ENCODE measurements at regions not wholly inside any gene's neighbourhood (a gene's known extent, or its start where the extent isn't known, plus 50 kb on each side); places are given as distances from the start of the nearest gene placed in this dataset.

DNA sequence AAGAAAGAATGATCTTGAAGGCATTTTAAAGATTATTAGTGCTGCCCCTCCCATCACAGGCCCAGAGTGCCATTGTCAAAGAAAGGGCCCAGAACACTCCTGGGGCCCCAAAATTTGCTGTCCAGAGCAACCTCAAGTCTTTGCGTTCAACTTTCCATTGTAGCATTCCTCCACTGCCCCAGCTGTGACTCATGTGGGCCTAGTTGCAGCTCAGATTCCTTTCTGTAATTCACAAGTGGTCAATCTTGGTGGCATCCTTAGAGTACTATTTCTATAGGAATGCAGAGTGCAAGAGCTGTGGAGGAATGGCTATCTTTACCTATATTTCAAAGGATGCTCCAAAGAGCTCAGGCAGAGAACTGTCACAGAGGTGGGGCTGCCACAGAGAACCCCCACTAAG is 1500.8 kb upstream of the IGFBP7 start (continued):
- TF ChIP-seq, protein P1, sequence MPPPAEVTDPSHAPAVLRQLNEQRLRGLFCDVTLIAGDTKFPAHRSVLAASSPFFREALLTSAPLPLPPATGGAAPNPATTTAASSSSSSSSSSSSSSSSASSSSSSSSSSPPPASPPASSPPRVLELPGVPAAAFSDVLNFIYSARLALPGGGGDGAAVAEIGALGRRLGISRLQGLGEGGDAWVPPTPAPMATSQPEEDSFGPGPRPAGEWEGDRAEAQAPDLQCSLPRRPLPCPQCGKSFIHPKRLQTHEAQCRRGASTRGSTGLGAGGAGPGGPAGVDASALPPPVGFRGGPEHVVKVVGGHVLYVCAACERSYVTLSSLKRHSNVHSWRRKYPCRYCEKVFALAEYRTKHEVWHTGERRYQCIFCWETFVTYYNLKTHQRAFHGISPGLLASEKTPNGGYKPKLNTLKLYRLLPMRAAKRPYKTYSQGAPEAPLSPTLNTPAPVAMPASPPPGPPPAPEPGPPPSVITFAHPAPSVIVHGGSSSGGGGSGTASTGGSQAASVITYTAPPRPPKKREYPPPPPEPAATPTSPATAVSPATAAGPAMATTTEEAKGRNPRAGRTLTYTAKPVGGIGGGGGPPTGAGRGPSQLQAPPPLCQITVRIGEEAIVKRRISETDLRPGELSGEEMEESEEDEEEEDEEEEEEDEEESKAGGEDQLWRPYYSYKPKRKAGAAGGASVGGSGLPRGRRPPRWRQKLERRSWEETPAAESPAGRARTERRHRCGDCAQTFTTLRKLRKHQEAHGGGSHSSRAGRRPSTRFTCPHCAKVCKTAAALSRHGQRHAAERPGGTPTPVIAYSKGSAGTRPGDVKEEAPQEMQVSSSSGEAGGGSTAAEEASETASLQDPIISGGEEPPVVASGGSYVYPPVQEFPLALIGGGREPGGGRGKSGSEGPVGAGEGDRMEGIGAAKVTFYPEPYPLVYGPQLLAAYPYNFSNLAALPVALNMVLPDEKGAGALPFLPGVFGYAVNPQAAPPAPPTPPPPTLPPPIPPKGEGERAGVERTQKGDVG (CRISPR knock-in tag; IDR thresholded peaks at IDR 0.05): no peak
- TF ChIP-seq ZNF592 (IDR thresholded peaks at IDR 0.05) (no peak), TBL1XR1 (IDR thresholded peaks at IDR 0.05; ENCODE audit: low read depth, low read length) (no peak), YBX1 (IDR thresholded peaks at IDR 0.05) (no peak), ESRRA (IDR thresholded peaks at IDR 0.05; ENCODE audit: low read length) (no peak), PBX3 (IDR thresholded peaks at IDR 0.05; ENCODE audit: insufficient replicate concordance, low read depth, low read length) (no peak), PML (IDR thresholded peaks at IDR 0.05; ENCODE audit: low read length) (no peak), CREB1 (IDR thresholded peaks at IDR 0.05; ENCODE audit: low read depth) (no peak), MAX (IDR thresholded peaks at IDR 0.05; ENCODE audit: low read depth, low read length) (no peak), NR2C1 (IDR thresholded peaks at IDR 0.05) (no peak), CREM (IDR thresholded peaks at IDR 0.05; ENCODE audit: low read depth) (no peak)

Measured in GM12878 (cell line).